GM19455 (cell line): ENCODE measurements at regions not wholly inside any gene's neighbourhood (a gene's known extent, or its start where the extent isn't known, plus 50 kb on each side); places are given as distances from the start of the nearest gene placed in this dataset.
"Not testable (repeated sequence)": the region's sequence is repeated elsewhere in the genome, so short reads cannot be mapped to it uniquely, and the experiment has no call there.

Experiments
- ATAC-seq: cut with Tn5 transposase; IDR thresholded peaks from one replicate; pipeline ENCODE4 v1.9.1; 2021; ENCODE audit not compliant: unreplicated experiment

DNA sequence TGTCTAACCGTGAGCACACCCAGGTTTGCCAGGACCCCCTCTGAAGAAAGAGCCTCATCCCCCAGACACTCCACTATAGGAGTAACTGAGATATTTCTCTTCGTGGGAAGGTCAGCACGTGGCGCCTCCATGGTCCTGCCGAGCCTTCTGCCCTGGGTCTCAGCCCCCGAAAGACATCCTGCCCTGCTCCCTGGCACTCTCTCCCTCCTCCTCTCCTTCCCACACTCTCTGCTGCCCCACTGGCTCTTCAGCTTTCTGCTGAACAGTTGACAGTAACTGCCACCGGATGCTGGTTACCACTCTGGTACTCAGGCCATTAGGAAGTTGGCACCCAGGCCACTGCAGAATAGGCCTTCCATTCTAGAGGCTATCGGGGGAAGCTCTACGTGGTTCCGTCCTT is 185.2 kb downstream of the UACA start:
- ATAC-seq: no peak

DNA sequence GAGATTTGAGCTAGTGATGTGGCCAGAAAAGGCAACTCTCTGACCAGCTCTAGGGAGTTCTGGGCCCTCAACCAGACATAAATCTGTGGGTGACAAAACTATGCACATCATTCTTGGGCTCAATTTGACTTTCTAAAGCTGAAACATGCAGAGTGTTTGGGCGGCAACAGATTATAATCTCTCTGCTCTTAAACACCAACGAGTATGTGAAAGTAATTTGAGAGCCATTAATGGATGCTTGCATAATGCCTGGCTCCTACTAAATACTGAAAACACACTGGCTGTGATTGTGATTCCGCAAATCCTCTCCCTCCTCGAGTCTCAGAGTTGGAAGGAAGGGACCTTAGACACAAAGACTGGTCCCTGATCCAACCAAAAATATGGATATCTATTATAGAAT is 186.7 kb downstream of the UACA start:
- no peak for ATAC-seq

DNA sequence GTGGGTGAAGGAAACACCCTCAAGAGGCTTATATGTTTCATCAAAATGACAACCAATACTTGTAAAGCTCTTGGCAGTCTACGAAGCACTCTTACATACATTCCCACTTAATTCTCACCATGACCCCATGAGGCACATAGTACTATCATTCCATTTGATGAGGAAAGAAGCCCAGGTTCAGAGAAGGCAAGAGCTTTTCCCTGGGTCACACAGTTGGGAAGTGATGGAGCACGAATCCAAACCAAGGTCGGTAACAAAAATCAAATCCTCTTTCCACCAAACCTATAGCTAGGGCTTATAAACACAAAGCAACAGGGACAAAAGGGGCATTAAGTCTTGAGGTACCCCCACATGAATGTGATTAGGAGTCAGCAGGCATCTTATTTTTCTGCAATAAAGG is 187.1 kb downstream of the UACA start:
- no peak for ATAC-seq

DNA sequence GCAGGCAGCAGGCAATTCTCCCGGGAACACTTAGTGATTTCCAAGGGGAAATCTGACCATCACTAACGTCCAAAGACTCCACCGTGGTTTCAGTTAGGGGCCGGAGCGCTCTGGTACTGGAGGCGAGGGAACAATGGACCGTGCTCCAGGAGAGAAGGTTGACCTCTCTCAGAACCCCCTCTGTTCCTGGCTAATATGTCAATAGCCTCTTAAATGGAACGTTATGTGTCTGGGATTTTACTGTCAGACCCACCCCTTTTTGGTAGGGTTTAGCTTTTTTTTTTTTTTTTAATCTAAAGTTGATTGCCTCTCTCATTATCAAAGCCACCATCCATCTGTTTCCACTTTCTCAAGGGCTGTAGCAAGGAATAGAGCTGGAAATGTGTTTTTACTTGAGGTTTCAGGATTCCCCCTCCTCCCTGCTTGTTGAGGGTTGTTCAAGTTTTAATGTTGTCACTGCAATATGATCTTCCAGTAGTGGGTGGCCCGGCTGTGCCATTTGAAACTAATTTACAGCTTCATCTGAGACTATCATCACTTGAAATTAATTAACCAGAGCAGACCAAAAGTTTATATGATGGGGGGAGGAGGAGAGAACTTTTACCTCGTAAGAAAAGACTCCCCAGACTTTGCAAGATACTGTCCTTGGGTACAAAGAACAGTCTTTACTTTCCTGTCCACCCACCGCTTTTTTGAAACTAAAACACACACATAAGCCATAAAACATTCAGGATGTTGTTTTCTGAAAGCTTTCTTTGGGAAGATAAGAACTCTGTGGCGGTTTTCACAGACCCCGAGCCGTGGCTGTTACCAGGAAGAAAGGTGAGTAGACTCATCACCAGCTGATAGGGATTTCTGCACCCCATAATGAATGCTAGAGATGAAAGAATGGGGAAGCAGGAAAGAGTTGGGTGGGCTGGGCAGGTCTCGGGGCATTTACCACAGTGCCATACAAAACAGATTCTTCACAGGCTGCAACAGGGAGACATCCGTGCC is 187.8 kb downstream of the UACA start:
- no peak for ATAC-seq

DNA sequence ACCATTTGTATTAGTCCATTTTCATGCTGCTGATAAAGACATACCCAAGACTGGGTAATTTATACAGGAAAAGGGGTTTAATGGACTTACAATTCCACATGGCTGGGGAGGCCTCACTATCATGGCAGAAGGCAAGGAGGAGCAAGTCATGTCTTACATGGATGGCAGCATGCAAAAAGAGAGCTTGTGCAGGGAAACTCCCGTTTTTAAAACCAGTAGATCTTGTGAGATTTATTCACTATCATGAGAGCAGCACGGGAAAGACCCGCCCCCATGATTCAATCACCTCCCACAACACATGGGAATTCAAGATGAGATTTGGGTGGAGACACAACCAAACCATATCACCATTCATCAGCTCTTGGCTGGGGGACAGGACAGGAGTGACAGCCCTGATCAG is 189.0 kb downstream of the UACA start:
- not testable (repeated sequence) for ATAC-seq

DNA sequence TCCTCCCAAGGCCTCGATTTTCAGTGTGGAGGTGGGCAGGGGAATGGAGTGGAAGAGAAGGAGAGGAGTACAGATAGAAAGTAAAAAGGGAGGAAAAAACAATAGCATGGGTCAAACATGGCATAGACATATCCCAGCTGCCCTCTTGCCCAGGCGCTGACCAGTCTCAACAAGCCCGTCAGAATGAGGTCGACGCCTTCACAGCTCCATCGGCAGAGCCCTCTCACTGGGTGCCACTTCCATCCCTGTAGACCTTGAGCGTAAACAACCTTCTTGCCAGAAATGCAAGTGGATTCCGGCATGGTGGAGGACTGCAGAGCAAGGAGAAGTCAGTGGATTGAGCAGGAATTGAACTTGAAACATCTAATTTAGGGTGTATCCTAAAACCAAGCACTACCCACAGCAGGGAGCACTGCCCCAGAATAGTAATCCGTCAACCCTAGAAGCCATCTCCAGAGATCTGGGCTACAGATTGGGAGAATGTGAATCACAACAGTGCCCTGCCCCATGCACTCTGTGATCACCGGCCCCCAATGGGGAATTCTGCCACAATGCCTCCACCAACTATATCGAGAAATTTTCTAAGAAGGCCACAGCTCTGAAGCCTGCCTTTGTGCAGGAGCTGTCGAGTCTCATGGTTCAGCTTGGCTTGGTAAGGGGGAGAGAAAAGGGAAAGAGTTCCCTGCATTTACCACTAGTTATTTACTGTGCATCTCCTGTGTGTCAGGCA is 190.1 kb downstream of the UACA start:
- ATAC-seq: no peak

DNA sequence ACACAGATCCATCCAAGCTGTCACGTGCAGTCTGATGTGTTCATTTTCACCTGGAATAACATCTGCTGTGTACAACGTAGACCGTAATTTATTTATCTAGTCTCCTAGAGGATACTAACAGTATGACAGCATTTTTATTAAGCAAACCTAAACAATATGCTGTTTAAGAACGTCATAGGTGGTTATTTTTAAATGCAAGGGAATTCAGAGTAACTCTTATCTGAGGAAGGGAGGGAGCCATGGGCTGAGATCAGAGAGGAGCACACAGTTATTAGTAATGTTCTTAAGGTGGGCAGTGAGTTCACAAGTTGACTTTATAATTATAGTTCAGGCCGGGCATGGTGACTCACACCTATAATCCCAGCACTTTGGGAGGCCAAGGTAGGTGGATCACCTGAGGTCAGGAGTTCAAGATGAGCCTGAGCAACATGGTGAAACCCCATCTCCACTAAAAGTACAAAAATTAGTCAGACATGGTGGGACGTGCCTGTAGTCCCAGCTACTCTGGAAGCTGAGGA is 193.6 kb downstream of the UACA start:
- no peak for ATAC-seq

DNA sequence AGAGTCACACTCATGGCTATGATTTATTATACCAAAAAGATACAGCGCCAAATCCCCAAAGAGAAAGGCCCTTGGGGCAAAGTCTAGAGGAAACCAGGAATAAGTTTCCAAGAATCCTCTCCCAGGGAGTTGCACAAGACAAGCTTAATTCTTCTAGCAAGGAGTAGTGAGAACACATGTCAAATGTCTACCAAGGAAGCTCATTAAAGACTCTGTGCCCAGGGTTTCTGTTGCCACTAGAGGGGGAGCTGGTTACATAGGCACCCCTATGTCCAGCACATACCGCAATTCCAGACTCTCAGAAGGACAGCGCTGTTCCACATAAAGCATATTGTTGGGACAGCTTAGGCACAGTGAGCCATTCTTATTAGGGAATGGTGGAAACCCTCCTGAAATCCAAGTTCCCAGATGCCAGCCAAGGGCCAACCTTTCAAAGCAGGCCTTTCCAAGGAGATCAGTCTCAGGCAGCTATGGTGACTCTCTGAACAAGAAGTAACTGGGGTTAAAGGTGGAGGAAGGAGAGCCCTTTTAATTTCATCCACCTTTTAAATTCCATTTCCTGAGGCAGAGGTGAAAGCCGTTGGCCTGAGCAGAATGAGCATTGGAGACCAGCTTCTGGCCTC is 194.2 kb downstream of the UACA start:
- ATAC-seq: no peak

DNA sequence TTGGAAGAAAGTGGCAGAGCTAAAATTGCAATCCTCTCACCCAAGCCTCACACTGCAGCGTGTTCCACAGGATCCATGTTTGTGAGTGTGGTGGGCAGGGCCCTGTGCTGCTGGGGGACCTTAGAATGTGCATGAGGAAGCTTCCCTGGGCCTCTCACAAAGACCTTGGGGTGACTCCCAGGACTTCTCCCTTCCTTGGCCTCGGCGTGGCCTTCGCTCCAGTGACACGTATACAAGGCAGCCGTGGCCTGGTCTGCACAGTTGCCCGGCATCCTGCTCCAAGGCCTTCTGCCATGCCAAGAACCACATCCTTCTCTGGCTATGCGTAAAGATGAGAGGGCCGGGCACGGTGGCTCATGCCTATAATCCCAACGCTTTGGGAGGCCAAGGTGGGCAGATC is 196.4 kb downstream of the UACA start:
- no peak for ATAC-seq

DNA sequence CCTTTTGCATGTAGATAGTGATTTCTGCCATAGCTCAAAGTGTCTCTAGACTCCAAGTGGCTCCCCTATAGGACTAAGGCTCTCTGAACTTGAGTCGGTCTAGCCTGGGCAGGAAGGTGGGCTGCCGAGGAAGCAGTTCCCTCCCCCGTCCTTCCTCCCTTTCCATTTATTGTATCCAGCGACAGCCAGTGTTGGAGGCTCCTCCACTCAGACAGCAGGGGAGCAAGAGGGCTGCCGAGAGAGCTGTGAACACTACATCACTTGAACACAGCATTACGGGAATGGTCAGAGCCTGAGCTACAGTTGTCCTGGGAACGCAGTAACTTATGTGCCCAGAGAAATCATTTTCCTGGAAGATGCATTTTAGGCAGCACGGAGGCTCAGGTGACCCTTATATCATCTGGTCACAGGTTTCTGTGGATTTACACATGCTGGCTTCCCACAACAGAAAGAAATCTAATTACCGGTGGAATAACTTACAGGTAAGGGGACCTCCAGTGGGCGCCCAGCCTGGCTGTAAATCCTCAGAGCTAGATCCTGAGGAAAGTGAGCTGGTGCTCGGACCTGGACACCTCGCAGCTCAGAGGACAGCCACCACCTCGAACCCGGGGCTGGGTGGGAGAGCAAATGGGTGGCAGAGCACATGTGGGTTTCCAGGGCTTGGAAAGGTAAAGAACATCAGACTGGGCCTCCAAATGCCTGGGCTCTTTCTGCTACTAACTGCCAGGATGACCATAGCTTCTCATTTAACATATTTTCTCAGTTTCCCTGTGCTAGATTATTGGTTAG is 197.1 kb downstream of the UACA start:
- no peak for ATAC-seq

DNA sequence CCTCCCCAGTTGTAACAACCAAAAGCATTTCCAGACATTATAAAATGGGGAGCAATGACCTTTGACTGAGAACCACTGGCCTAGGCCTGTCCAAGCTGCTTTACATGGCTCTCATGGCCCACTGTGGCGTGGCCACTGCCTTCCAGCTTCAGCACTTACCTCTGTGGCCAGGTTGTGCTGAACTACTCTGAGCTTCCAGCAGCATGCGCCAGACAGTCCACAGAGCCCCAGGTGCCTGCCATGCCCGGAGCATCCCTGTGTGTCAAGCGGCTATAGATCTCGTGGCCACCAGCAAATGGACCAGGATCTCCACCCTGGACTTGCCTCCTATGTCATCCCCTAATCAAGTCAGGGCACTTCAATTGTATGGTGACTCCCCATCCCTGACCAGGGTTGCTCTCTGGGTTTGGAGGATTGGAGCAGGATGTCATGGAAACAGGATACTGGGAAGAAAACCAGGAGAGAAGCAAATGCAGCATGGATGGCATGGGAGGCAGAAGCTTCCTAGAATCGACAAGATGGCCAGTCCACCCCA is 199.7 kb downstream of the UACA start:
- no peak for ATAC-seq

DNA sequence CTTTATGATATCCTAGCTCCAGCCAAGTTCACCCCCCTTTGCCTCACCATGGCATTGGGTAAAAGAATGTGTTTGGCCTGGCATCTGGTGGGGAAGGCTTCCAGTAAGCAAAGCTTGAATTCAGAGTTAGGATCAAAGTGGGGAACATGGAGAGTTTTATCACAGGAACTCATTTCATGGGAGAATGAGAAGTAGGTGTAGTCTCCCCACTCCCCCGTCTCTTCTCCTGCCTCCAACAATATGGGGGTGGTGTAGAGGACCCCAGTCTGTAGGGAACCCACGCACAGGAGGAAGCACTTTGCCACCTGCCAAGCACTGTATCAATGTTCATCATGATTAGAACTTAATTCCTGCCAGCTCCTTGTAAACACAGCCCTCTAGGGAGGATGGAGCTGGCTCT is 200.5 kb downstream of the UACA start:
- no peak for ATAC-seq

DNA sequence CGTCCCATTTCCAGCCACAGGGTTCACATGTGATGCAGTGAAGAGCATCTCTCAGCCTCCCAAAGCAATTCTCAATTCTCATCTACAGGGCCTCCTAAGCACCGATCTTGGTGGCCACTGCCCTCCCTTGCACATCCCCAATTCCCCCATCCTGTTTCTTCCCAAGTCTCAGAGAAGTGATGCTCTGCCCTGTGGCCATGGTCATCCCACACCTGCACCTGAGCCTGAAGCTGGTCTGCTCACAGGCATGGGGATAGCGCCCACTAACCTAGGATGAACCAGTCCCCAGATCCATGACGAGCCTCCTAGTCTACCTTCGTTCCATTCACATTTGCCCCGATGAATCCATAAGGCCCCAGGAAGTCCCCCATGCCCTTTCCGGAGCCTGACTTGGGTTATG is 201.5 kb downstream of the UACA start:
- ATAC-seq: no peak

DNA sequence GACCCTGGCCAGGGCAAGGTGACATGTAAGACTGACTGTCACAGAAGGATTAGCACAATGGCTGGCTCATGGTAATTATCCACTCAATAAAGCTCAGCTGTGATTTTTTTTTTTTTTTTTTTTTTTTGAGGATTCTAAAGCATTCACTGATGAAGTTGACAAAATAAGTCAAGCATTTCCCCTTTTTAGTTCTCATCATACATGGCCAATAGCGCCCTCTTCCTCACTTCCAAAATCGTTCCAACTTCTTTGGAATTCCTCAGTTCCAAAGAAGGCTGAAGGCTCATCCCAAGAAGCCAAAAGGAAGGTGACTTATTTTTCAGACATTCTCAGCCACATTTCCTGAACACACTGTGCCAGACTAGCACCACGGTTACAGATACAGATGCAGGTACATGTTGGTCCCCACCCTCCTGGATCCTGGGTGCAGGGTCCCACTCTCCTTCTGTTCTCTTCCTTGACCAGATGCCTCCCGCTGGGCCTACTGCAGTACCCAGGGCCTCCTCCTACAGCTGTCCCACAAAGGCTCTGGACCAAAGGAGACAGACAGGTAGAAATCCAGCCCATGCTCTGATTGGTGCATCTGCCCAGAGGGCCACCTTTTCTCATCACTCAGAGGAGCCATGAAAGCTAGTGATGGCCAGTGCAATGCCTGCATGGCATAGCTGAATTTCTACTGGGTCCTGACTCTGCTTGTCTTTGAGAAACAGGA is 202.6 kb downstream of the UACA start:
- no peak for ATAC-seq

DNA sequence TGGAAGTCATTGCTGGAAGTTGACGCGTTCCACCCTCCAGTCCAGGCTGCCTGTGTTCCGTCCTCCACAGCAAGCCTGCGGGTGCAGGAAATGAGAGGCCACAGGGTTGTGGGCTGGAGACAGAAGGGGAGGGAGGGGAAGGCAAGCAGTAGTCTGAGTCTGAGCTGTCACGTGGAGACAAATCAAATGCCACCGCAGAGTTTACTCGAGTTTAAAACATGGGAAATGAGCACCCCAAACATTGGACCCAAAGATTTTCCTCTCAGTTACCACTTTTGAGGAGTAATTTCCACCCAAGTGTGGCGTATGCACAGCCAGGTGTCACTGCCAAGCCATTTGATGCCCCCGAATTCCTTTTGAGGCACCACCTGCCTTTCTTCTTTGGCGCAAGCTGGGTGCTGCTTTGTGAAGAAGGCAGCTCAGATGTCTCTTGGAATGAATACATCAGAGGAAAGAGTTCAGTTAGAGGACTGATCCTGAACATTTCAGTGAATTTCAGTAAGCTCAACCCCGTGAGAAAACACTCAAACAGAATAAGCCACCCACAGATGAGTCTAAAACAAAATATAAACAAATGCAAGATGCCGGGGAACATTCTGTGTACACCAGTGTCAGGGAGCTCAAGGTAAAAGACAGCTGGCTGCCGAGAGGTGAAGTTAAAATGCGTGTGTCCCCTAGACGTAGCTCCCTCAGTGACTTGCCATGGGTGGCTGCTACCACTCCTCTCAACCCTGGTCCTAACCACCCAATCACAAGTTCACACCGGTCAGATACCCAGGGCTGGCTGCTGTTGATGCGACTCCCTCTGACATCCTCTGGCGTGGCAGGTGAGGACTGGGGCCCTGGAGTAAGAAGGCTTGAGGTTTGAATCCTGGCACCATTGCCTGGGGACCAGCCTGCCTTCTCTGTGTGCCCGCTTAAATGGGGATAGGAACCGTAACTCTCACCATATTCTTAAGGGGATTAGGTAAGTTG is 203.8 kb downstream of the UACA start:
- ATAC-seq: no peak

DNA sequence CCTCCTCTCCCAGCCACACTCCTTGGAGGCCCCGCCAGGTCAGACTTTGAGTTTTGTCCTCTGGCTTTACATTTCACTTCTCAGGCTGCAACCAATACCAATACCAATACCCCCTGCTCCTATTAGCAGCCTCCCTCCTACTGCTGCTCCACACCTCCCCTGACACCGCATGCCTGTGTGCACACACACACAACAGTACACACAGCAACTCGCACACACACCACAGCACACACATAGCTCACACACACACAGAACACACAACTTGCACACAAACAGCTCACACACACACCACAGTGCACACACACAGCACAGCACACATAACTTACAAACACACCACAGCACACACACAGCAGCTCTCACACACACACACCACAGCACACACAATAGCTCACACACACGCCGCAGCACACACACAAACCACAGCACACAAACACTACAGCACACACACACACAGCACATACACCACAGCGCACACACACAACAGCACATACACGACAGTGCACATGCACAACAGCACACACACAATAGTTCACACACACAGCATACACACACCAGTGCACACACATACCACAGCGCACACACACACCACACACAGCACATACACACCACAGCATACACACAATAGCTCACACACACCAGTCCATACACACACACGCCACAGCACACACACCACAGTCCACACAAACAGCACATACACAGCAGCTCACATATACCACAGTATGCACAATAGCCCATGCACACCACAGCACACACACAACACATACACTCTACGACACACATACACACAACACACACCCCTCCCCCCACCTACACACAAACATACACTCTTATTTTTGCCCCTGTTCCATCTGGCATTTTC is 204.7 kb downstream of the UACA start:
- no peak for ATAC-seq

DNA sequence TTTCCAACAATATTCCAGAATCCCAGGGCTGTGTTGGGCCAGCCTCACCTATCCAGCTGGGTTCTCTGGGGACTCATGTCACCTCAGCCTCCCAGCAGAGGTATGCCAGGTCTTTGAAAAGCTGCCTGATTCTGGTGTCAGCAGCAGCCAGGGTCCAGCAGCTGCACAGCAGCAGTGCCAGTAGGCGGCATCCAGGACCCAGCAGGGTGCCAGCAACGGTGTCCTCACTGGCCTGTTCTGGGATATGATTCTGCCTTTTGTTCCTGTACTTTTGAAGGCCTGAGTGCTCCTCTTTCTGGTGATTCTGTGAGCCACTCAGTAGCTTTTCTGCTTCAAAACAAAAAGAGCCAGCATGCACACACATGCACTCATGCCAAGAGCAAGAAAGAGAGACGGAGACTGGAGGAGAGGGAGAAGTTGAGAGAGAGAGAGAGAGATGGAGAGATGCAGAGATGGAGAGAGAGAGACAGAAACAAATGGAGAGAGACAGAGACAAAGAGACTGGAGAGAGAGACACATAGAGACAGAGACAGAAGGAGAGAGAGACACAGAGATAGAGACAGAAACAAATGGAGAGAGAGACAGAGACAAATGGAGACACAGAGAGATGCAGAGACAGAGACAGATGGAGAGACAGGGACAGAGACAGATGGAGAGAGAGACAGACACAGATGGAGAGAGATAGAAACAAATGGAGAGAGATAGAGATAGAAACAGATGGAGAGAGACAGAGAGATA is 205.7 kb downstream of the UACA start:
- no peak for ATAC-seq
